UCSD-AML1 (cell line): ENCODE measurements at regions not wholly inside any gene's neighbourhood (a gene's known extent, or its start where the extent isn't known, plus 50 kb on each side); places are given as distances from the start of the nearest gene placed in this dataset.
"Not testable (repeated sequence)": the region's sequence is repeated elsewhere in the genome, so short reads cannot be mapped to it uniquely, and the experiment has no call there.

Experiments
- DNase-seq: peaks from one replicate; lab custom pipeline; 2025; ENCODE audit not compliant: unreplicated experiment; lab: John Stamatoyannopoulos, UW

DNA sequence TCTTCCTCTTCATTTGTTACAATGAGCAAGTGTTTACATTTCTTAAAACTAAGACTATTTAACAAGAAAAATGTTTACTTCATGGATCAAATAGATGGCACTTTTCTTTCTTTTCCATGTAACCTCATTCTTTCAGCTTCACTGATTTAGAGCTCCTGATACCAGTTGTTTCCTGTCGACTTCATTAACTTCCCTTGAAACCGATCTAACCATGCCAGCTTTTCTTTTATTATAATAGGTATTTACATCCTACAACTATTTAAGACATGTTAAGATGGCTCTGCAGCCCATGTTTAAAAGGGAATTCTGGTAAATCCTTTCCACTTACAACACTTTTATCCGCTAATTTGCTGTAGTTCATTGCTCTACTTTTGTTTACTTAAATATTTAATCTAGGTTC lies 107.3 kb upstream of the DCN start:
- no peak for DNase-seq

DNA sequence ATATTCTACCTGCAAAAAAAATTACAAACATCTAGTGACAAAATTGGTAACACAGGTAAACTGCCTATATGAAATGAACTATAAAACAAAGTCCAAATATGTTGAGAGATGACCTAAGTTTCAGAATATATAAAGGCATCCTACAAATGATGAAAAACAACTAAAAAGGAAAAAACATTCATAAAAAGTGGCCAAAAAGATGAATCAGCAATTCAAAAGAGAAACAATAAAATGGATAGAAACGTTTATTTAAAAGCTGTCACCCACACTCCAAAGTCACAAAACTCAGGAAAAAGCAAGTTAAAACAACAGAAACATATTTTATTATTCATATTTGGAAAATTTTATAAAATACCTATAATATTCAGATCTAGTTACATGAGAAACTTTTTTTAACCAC lies 106.5 kb upstream of the DCN start:
- DNase-seq, result no peak

DNA sequence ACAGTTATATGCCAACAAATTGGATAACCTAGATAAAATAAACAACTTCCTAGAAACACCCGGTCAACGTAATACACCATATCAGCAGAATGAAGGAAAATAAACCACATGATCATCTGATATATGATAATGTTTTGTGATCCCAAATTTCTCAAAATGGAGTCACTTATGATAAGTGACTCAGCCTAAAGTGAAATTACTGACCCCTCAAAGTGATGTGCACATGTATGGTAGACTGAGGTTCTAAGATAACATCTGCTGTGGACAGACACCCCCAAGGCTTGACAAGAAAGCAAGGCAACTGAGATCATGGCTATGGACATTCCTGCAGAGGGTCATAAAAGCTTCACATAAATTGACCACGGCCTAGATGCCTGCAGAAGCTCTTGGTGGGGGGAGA lies 105.1 kb upstream of the DCN start:
- DNase-seq, result no peak

DNA sequence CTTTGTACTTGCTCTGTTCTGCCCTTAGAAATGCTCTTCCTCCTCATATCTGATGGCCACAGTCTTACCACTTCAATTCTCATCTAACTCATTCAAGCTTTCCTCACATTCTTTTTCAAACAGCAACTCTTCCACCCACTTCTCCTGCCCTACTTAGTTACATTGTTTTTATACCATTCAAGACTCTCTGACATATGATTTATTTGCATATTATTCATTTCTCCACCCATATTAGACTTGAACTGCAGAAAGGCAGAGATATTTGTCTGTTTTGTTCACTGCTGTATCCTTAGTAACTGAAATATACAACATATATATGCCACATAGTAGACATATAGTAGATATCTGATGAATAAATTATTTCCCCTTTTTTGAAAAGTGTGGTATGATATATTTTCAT lies 95.5 kb upstream of the DCN start:
- no peak for DNase-seq

- no peak for DNase-seq
These were observed 93.9 kb upstream of the DCN start for GRCh38 chr12:91276509-91276908.

DNA sequence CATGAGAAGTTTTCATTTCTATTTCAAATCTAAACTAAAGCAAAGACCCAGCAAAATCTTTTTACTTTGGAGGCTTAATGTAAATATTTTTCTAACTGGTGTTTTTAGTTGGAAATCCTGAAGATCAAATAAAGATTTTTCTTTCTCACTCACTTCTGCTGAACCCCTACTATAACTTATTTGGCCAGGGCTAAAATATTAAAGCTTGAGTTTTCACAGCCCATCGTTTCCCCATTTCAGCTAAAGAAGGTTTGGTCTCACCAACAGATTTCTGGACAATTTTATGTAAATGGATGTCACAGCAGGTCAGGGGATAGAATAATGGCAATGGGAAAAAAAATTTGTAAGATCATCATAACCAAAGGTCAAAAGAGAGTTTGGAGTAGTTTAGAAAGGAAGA lies 92.7 kb upstream of the DCN start:
- no peak for DNase-seq

DNA sequence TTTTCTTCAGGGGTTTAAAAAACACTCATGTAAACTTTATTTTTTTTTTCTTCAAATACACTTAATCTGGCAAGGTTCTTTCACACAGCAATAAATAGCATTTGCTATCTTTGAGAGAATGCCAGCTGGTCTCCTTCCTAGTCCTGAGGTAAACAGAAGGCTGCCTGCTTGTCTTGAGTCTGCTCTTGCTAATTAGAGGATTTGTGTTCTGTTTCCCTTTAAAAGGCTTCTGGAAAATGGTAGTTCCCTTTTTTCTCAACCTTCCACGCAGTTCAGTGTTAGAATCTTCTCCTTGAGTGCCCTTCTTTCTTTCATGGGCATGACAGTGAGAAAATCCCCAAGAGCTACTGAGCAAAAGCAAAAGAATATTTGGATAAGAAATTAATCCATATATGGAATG lies 92.3 kb upstream of the DCN start:
- no peak for DNase-seq

DNA sequence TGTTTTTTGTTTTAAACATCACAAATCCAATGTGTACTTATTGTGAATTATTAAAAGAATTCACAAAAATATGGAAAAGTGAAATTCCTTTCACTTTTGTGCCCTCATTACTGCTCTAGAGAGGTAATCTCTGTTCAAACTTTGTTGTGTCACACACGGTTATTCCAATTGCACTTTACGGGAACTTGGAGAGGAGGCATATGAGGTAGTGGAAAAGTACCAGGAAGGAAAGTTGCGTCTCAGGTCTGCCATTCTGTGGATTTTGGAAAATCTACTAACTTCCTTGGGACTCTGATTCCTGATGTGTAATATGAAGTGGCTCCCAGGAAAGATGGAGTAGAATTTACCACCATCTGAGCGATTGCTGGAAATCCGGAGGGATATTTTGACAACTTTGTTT lies 90.9 kb upstream of the DCN start:
- DNase-seq, result no peak

- no peak for DNase-seq
These were observed 89.9 kb upstream of the DCN start for GRCh38 chr12:91272461-91273063.

DNA sequence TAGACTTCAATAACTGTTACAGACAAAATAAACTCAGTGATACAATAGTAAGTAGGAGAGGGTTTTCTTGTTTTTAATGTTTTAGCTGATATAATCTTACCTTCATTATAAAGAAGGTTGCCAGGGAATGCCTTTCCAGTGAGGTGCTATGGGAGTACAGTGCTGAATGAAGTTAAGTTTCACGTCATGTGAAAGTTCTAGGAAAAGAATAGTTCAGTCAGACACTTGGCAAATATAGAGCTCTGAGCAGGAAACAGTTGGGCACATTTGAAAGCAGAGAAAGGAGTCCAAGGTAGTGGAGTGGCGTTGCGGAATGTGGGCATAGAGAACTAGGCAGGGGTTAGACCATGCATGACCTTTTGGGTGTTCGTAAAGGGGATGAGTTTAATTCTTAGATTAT lies 88.6 kb upstream of the DCN start:
- no peak for DNase-seq

- no peak for DNase-seq
These were observed 84.4 kb upstream of the DCN start for GRCh38 chr12:91267039-91267438.

GRCh38 chr12:91264178-91264577 lies 81.6 kb upstream of the DCN start:
- no peak for DNase-seq

DNA sequence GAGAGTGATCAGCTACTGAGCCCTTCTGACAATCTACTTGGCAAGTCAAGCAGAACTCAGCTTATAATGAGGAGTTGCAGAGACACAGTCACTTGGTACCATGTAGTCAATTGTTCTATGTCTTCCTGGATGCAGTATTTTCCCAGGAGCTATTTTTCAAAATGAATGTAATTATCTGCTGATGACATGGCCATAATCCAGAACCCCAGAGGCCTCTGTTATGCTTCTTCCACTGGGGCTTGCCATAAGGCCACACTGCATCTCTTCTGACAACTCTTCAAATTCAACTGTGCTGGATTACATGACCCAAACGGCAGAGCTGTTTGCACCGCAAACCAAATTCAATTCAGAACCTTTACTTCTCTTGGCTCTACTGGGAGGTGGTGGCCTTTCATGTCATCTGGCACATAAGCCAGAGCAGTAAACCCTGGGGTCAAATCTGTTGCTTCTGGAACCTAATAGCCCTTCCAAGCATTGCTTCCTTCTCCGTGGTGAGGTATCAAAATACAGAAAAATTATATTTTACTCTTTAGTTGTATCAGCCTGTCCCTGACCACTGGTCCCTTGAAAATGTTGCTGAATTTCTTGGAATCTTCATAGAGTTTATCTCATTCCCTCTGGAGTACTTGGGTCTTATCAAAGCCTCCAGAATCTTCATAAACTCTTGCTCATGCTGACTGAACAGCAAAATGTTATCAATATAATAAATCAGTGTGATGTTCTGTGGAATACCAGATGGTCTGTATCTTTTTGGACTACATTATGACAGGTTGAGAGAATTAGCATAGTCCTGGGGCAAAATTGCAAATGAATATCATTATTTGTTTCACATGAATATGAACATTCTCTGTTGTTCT lies 79.4 kb upstream of the DCN start:
- DNase-seq, result no peak

- no peak for DNase-seq
These were observed 73.8 kb upstream of the DCN start for GRCh38 chr12:91256411-91256810.

DNA sequence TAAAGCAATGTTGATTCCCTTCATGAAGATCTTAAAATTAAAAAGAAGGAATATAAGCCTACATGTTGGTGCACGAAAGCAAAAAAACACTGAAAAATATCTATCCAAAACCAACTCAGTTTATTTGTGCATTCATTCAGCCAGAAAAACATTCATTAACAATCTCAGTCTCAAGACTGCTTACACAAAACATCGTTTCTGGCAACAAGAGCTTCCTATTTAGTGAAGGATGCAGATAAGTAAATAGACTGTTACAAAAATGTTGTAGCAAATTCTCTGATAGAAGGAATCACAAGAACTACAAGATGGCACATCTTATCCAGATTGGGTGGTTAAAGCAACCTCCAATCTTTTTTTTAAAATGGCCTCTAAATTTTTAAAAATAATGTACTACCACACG lies 69.7 kb upstream of the DCN start:
- no peak for DNase-seq

DNA sequence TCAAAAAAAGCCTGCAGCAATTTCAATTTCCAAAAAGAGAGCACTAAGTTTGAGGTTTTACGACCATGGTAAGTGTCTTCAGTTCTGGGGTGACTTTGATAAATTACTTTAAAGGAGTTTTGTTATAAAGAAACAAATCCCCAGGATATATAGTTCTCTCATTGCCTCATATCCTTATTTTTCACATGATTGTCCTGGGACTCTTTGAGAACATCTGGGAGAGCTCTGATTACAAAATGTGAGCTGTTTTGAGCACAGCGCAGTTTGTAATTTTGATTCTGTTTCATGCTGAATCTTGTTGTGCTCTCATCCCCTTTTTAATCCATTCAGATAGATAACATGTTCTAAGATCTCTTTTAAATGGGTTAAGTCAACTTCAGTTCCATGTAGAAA lies 67.7 kb upstream of the DCN start:
- no peak for DNase-seq

- DNase-seq, result no peak
These were observed 67.1 kb upstream of the DCN start for GRCh38 chr12:91249518-91250272.

DNA sequence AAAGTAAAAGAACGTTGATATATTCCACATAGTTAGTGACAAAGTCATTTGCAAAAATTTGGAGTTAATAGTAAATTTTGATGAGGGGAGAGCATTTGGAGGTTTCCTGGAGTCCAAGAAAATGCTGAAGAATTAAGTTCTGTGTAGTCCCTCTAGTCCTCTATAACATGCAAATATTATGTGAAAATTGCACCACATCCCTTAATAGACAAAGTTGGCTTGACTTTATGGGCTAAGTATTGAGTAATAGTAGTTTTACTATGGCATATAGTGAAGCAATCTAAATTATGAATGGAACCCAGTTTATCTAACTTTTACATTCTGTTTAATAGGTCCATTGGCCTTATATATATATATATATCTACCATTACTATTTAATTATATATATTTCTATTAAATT lies 66.4 kb upstream of the DCN start:
- DNase-seq, result no peak

DNA sequence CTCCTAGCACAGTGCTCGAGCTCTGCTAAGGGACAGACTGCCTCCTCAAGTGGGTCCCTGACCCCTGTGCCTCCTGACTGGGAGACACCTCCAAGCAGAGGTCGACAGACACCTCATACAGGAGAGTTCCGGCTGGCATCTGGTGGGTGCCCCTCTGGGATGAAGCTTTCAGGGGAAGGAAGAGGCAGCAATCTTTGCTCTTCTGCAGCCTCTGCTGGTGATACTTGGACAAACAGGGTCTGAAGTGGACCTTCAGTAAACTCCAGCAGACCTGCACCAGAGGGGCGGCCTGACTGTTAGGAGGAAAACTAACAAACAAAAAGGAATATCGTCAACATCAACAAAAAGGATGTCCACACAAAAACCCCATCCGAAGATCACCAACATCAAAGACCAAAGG lies 60.6 kb upstream of the DCN start:
- not testable (repeated sequence) for DNase-seq

DNA sequence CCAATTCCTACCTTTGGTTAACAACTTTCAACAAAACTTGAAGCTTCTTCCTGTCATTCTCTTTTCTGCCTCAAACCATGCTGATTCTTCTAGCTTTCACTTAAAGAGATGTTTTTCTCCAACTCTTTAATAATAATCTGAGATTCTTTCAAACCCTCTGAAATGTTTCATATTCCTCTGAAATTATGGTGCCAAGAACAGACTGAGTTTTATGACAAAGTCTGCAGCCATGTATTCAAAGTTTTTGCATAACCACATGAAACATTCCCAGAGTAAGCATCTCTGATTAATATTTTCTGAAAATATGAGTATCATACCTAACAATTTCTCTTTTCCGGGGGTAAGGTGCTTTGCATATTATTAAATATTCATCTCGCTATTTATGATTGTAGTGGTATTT lies 59.1 kb upstream of the DCN start:
- DNase-seq, result no peak

- no peak for DNase-seq
These were observed 57.9 kb upstream of the DCN start for GRCh38 chr12:91240386-91241095.

DNA sequence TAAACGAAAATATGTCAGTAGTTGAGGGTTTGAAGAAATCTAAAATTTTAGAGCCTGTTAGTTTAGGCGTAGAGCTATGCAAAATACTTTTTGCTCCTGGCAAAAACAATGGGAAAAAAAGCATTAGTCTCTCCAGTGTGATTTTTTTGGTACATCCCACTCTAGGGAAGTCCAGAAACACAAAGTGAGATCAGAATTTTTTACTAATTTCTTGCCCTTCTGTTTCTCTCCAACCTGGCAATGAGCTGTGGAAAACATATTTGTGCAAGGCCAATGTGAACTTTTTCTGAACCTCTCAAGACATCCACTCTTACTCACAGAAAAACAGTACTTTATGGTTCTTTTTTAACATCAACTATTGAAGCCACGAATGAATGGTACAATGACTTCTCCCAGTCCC lies 56.9 kb upstream of the DCN start:
- DNase-seq, result no peak
